Lung (tissue), 11 donors: ENCODE measurements at regions not wholly inside any gene's neighbourhood (a gene's known extent, or its start where the extent isn't known, plus 50 kb on each side); places are given as distances from the start of the nearest gene placed in this dataset.

Source experiments
- ATAC-seq: fragments of 200-7000 bp; cut with Tn5 transposase; one replicate; pipeline ENCODE4 v1.9.1; 2020; ENCODE audit warnings: moderate number of reproducible peaks; ENCODE audit not compliant: insufficient read depth, low FRiP score
- DNase-seq, 3 donors: peaks; one replicate each; pipeline ENCODE4 v3.0.0-alpha.2; 2013 to 2017
- H3K27ac ChIP-seq, 2 donors: one replicate each; pipeline ENCODE4 v1.5.1; 2013; ENCODE audit warnings: mild to moderate bottlenecking in 2 of 2, moderate library complexity in 2 of 2, control low read depth in 1 of 2, inconsistent platforms in 1 of 2, low read depth in 1 of 2, low read length in 1 of 2
- H3K27me3 ChIP-seq, 3 donors: one replicate each; pipeline ENCODE4 v1.5.1; 2013; ENCODE audit warnings: low read length in 2 of 3; ENCODE audit not compliant: control insufficient read depth in 3 of 3, insufficient read depth in 3 of 3
- H3K36me3 ChIP-seq, 4 donors: one replicate each; pipeline ENCODE4 v1.5.1; 2013; ENCODE audit warnings: low read length in 4 of 4, mild to moderate bottlenecking in 1 of 4, moderate library complexity in 1 of 4; ENCODE audit not compliant: control insufficient read depth in 4 of 4, insufficient read depth in 4 of 4
- H3K4me1 ChIP-seq, 5 donors: one replicate each; pipeline ENCODE4 v1.5.1; 2013; ENCODE audit warnings: low read length in 5 of 5, mild to moderate bottlenecking in 2 of 5, moderate library complexity in 1 of 5; ENCODE audit not compliant: control insufficient read depth in 5 of 5, insufficient read depth in 5 of 5
- H3K4me3 ChIP-seq: one replicate; pipeline ENCODE4 v1.5.1; 2013; ENCODE audit warnings: mild to moderate bottlenecking, control low read depth, moderate library complexity
- H3K9ac ChIP-seq, 2 donors: one replicate each; pipeline ENCODE4 v1.5.1; 2013; ENCODE audit warnings: low read length in 2 of 2, control low read depth in 1 of 2; ENCODE audit not compliant: insufficient read depth in 1 of 2
- H3K9me3 ChIP-seq, 4 donors: one replicate each; pipeline ENCODE4 v1.5.1; 2013; ENCODE audit warnings: low read length in 3 of 4, mild to moderate bottlenecking in 1 of 4, moderate library complexity in 1 of 4; ENCODE audit not compliant: control insufficient read depth in 4 of 4, insufficient read depth in 3 of 4
- CTCF ChIP-seq: IDR thresholded peaks from 2 replicates; pipeline ENCODE4 v1.5.1; 2012; ENCODE audit warnings: mild to moderate bottlenecking; ENCODE audit errors: control extremely low read depth, extremely low read depth
- WGBS, 2 donors: extraction: QIAGEN DNeasy Blood & Tissue Kit; methylation state at CpG; one replicate each; pipeline ENCODE4 v1.1.7; 2013; 5-methylcytosine and 5-hydroxymethylcytosine counted together
- donor health status: control.
- donor health status: control.
- donor health status: Bipolar disorder and iron deficiency.
- donor health status: healthy.
- donor health status: DM: yes; HTN: yes; CAD: no.

- Histone ChIP-seq H3K36me3 (no peaks in the 10 kb centered on the region), H3K9me3 (peaks cover 0 to 3% (median 0%) of the 10 kb centered on the region in 4 donors), H3K9ac (no peak overlapping the region), H3K4me1 (peaks cover 0 to 19% (median 11%) of the 10 kb centered on the region in 5 donors), H3K27me3 (no peaks in the 10 kb centered on the region), H3K27ac (no peak overlapping the region), H3K4me3 (no peak overlapping the region)
- no peak for TF ChIP-seq CTCF
- ATAC-seq, result no peak
- DNase-seq, result no peak
Measured at GRCh38 chr1:168864266-168864665, 135.3 kb upstream of the DPT start.

GRCh38 chr1:168865850-168866620, 137.0 kb upstream of the DPT start:
- DNase-seq (no peak), ATAC-seq (no peak)
- WGBS, 2 donors, result 79 to 83% methylated on average over 4 of the region's 4 CpGs
- H3K4me1 ChIP-seq, result peaks cover 0 to 18% (median 5%) of the 10 kb centered on the region in 5 donors
- no peak for TF ChIP-seq CTCF
- no peak overlapping the region for H3K27ac ChIP-seq
- no peaks in the 10 kb centered on the region for H3K27me3 ChIP-seq
- no peaks in the 10 kb centered on the region for H3K36me3 ChIP-seq
- H3K4me3 ChIP-seq, result no peak overlapping the region
- peaks cover 0 to 3% (median 0%) of the 10 kb centered on the region in 4 donors for H3K9me3 ChIP-seq
- no peak overlapping the region for H3K9ac ChIP-seq

- peaks cover 0 to 12% (median under 1%) of the 10 kb centered on the region in 5 donors for H3K4me1 ChIP-seq
- H3K9me3 ChIP-seq, result peaks cover 0 to 3% (median 0%) of the 10 kb centered on the region in 4 donors
- DNase-seq, result peak in 1 of 3 donors; percentile 49
- H3K4me3 ChIP-seq, result no peak overlapping the region
- no peaks in the 10 kb centered on the region for H3K36me3 ChIP-seq
- no peak for ATAC-seq
- WGBS, 2 donors, result 38 to 49% methylated on average over 4 of the region's 4 CpGs
- TF ChIP-seq CTCF, result no peak
- no peaks in the 10 kb centered on the region for H3K27me3 ChIP-seq
- H3K9ac ChIP-seq, result no peak overlapping the region
- H3K27ac ChIP-seq, result no peak overlapping the region
Measured at GRCh38 chr1:168867941-168868634, 139.1 kb upstream of the DPT start.
